ENCODE measurements at regions not wholly inside any gene's neighbourhood (a gene's known extent, or its start where the extent isn't known, plus 50 kb on each side); places are given as distances from the start of the nearest gene placed in this dataset.

- TF ChIP-seq, protein P1, sequence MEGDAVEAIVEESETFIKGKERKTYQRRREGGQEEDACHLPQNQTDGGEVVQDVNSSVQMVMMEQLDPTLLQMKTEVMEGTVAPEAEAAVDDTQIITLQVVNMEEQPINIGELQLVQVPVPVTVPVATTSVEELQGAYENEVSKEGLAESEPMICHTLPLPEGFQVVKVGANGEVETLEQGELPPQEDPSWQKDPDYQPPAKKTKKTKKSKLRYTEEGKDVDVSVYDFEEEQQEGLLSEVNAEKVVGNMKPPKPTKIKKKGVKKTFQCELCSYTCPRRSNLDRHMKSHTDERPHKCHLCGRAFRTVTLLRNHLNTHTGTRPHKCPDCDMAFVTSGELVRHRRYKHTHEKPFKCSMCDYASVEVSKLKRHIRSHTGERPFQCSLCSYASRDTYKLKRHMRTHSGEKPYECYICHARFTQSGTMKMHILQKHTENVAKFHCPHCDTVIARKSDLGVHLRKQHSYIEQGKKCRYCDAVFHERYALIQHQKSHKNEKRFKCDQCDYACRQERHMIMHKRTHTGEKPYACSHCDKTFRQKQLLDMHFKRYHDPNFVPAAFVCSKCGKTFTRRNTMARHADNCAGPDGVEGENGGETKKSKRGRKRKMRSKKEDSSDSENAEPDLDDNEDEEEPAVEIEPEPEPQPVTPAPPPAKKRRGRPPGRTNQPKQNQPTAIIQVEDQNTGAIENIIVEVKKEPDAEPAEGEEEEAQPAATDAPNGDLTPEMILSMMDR (IDR thresholded peaks at IDR 0.05) = no peak
- TF ChIP-seq POLR2A (IDR thresholded peaks at IDR 0.05) = no peak
Measured at GRCh38 chr12:82620917-82621316, 65.8 kb upstream of the TMTC2 start.
